ENCODE measurements at regions not wholly inside any gene's neighbourhood (a gene's known extent, or its start where the extent isn't known, plus 50 kb on each side); places are given as distances from the start of the nearest gene placed in this dataset.
A peak's percentile ranks its signal among the peaks of the same experiment; 100 is the strongest.

DNA sequence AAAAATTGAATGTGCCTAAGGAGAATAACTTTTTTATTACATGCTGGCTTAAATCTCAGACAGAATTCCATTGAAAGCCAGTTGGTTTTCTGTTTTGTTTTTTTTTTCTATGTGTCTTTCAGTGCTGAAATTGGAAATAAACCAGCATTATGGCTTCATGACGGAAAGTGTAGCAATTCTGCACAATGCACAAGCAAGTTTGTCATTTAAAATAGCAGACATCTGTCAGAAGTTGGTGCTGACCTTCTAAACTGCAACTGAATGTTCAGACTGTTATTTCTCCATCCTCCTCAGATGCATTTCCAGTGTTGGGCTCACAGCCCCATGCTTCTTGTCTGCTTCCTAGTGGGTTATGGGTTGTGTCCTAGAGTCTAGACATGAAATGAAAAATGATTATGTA lies 107.2 kb upstream of the LIMCH1 start:
- no peak for TF ChIP-seq CTCF (IDR thresholded peaks at IDR 0.05; ENCODE audit: unreplicated experiment)
- no peak overlapping the region for H3K27ac Mint-ChIP-seq
- no peaks in the 10 kb centered on the region for H3K36me3 Mint-ChIP-seq
- H3K9me3 Mint-ChIP-seq: peaks cover 4% of the 10 kb centered on the region
- no peak for DNase-seq (ENCODE audit: low spot score in 2 of 2, unreplicated experiment in 2 of 2)
- peaks cover 67% of the 10 kb centered on the region for H3K4me1 Mint-ChIP-seq
- H3K4me3 Mint-ChIP-seq: no peak overlapping the region
- H3K27me3 Mint-ChIP-seq (ENCODE audit: low read depth): no peaks in the 10 kb centered on the region

DNA sequence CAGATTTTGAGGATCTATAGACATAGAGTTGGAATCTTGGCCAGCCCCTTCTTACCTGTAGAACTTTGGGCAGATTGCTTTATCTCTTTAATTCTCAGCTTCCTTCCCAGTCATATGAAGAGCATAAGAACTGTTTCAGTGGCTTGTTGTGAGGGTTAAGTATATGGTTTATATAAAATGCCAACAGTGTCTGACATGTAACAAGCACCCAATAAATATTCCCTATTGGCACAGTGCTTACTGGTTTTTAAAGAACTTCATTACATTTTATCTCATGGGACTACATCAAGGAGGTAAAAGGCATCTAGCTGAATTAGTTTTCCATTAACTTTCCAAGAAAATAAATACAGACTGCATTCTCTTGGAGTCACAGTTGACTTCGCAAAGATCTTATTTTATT lies 106.7 kb upstream of the LIMCH1 start:
- H3K4me3 Mint-ChIP-seq: no peak overlapping the region
- no peak for TF ChIP-seq CTCF (IDR thresholded peaks at IDR 0.05; ENCODE audit: unreplicated experiment)
- no peaks in the 10 kb centered on the region for H3K36me3 Mint-ChIP-seq
- no peaks in the 10 kb centered on the region for H3K27me3 Mint-ChIP-seq (ENCODE audit: low read depth)
- peaks cover 4% of the 10 kb centered on the region for H3K9me3 Mint-ChIP-seq
- H3K4me1 Mint-ChIP-seq: peaks cover 70% of the 10 kb centered on the region
- no peak for DNase-seq (ENCODE audit: low spot score in 2 of 2, unreplicated experiment in 2 of 2)
- H3K27ac Mint-ChIP-seq: peak overlapping the region; percentile 24

DNA sequence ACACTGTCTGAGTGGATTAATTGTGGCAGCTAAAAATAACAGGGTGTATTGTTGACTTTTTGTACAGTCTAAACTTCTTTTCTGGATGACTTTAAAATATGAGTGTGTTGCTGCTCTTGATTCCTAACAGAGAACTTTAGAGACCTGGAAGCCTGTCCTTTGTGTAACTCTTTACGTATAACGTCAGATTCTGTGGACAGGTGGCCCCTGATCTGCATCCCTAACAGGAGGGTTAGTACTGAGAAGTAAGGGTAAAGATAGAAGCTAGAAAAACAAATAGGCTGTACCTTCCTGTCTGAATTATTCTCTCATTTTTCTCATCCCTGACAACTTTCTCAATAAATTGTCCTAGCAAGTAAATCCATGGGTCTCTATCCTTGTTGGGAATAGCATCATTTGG lies 105.7 kb upstream of the LIMCH1 start:
- Mint-ChIP-seq H3K9me3 (peaks cover 4% of the 10 kb centered on the region), H3K27ac (peak overlapping the region; percentile 48), H3K4me3 (no peak overlapping the region), H3K27me3 (ENCODE audit: low read depth) (no peaks in the 10 kb centered on the region), H3K36me3 (no peaks in the 10 kb centered on the region), H3K4me1 (peaks cover 70% of the 10 kb centered on the region)
- TF ChIP-seq CTCF (IDR thresholded peaks at IDR 0.05; ENCODE audit: unreplicated experiment): no peak
- DNase-seq (ENCODE audit: low spot score in 2 of 2, unreplicated experiment in 2 of 2): no peak

DNA sequence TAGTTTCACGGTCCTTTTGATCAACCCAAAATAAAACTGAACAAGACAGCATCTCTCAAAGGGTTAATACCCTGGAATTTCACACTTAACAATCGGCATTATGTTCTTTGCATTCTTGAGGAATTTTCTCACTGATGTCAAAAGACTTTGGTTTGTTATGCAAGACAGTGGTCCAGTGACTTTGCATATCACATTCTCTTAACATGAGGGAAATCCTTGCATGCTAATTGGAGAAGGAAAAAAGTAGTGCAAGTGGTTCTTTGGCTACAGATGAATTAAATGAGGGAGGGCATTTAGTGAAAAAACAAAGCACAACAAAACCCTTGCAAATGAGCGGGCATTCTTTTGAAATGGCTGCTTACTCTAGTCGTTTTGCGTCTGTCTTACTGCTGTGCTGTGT lies 105.1 kb upstream of the LIMCH1 start:
- no peaks in the 10 kb centered on the region for H3K27me3 Mint-ChIP-seq (ENCODE audit: low read depth)
- no peak overlapping the region for H3K4me3 Mint-ChIP-seq
- TF ChIP-seq CTCF (IDR thresholded peaks at IDR 0.05; ENCODE audit: unreplicated experiment): no peak
- H3K4me1 Mint-ChIP-seq: peaks cover 70% of the 10 kb centered on the region
- no peak for DNase-seq (ENCODE audit: low spot score in 2 of 2, unreplicated experiment in 2 of 2)
- H3K36me3 Mint-ChIP-seq: no peaks in the 10 kb centered on the region
- H3K9me3 Mint-ChIP-seq: peaks cover 4% of the 10 kb centered on the region
- peak overlapping the region; percentile 48 for H3K27ac Mint-ChIP-seq

GRCh38 chr4:41433361-41433760 lies 104.6 kb upstream of the LIMCH1 start:
- no peak for TF ChIP-seq CTCF (IDR thresholded peaks at IDR 0.05; ENCODE audit: unreplicated experiment)
- Mint-ChIP-seq H3K4me1 (peaks cover 69% of the 10 kb centered on the region), H3K9me3 (peaks cover 4% of the 10 kb centered on the region), H3K36me3 (no peaks in the 10 kb centered on the region), H3K27me3 (ENCODE audit: low read depth) (no peaks in the 10 kb centered on the region), H3K4me3 (no peak overlapping the region), H3K27ac (peak overlapping the region; percentile 48)
- DNase-seq (ENCODE audit: low spot score in 2 of 2, unreplicated experiment in 2 of 2): no peak

DNA sequence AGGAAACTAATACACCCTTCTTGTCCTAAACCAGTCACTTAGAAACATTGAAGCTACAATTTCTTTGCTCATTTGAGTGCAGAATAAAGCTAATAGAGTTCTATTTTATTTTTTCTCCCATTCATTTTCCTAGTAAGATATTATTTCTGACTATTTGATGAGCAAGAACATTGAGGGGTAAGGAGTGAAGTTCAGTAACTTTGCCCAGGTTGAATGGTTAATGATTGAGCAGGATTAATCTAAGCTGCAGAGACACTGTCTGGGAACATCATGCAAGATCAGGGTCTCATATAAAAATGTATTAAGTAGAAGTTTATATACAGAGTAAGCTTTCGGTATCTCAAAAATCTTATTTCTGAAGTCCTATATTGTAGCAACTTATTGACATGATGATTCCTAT lies 102.4 kb upstream of the LIMCH1 start:
- Mint-ChIP-seq H3K4me3 (no peak overlapping the region), H3K27me3 (ENCODE audit: low read depth) (no peaks in the 10 kb centered on the region), H3K27ac (peak overlapping the region; percentile 31), H3K36me3 (no peaks in the 10 kb centered on the region), H3K9me3 (peaks cover 4% of the 10 kb centered on the region), H3K4me1 (peaks cover 67% of the 10 kb centered on the region)
- TF ChIP-seq CTCF (IDR thresholded peaks at IDR 0.05; ENCODE audit: unreplicated experiment): no peak
- DNase-seq (ENCODE audit: low spot score in 2 of 2, unreplicated experiment in 2 of 2): no peak

Measured in mesothelial cell of epicardium (in vitro differentiated cells).